NB4 (cell line): ENCODE measurements at regions not wholly inside any gene's neighbourhood (a gene's known extent, or its start where the extent isn't known, plus 50 kb on each side); places are given as distances from the start of the nearest gene placed in this dataset.

Source experiments
- CTCF ChIP-seq: IDR thresholded peaks from one replicate; pipeline ENCODE4 v1.5.1; 2012; ENCODE audit warnings: low read depth, low read length
- MAX ChIP-seq: IDR thresholded peaks from 2 replicates; pipeline ENCODE4 v1.6.1; 2011; ENCODE audit warnings: low read depth, low read length

GRCh38 chr7:98562381-98562823 lies 54.7 kb upstream of the NPTX2 start:
- TF ChIP-seq CTCF (no peak), MAX (no peak)
